ENCODE measurements at regions not wholly inside any gene's neighbourhood (a gene's known extent, or its start where the extent isn't known, plus 50 kb on each side); places are given as distances from the start of the nearest gene placed in this dataset.

DNA sequence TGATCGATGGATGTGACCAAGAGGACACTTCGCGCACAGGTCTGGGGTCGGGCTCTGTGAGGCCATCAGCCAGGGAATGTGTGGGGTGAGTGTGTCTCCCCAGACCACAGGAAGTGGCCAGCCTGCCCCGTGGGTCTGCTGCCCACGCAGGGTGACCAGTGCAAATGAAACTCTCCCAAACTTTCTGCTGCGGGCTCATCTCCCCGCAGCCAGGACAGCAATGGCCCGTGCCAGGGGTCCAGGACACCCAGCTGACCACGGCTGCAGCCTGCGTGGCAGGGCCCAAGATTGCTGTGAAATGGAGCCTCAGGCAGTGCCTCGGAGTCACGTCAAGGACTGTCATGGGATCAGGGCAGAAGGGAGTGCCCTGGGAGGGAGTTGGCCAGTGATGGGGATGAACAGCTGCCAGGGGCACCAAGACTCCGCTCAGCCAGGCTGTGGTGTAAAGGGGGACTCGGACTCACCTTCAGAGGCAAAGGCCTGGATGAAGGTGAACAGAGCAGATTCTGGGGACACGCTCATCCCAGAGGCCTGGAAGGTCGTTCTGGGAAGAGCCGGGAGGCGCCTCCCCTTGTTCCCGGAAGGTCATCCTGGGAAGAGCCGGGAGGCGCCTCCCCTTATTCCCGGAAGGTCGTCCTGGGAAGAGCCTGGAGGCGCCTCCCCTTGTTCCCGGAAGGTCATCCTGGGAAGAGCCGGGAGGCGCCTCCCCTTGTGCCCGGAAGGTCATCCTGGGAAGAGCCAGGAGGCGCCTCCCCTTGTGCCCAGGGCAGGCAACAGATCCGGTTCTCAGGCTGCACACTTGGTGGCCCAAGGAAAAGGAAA is 252.6 kb downstream of the BRD1 start:
- Mint-ChIP-seq H3K4me3 (no peak overlapping the region), H3K36me3 (no peaks in the 10 kb centered on the region), H3K27ac (no peak overlapping the region), H3K27me3 (ENCODE audit: low read depth in 2 of 2) (no peaks in the 10 kb centered on the region), H3K4me1 (peaks cover 12 to 29% of the 10 kb centered on the region in 2 donors), H3K9me3 (no peaks in the 10 kb centered on the region)
- no peaks in the 10 kb centered on the region for H3K36me3 ChIP-seq (ENCODE audit: control insufficient read depth, insufficient read depth, low read length)
- H3K9me3 ChIP-seq (ENCODE audit: control insufficient read depth, insufficient read depth, low read length) = peaks cover under 1% of the 10 kb centered on the region
- no peaks in the 10 kb centered on the region for H3K4me1 ChIP-seq (ENCODE audit: control insufficient read depth, insufficient read depth, low read length)
- 84% methylated on average over 31 of the region's 31 CpGs for whole genome bisulfite sequencing (ENCODE audit: insufficient coverage)
- intact Hi-C loops (cut with micrococcal nuclease) = no loop called here
- ATAC-seq (no peak), DNase-seq (no peak)
- no peaks in the 10 kb centered on the region for H3K27me3 ChIP-seq (ENCODE audit: control insufficient read depth, insufficient read depth, low read length)
- TF ChIP-seq, protein P1, sequence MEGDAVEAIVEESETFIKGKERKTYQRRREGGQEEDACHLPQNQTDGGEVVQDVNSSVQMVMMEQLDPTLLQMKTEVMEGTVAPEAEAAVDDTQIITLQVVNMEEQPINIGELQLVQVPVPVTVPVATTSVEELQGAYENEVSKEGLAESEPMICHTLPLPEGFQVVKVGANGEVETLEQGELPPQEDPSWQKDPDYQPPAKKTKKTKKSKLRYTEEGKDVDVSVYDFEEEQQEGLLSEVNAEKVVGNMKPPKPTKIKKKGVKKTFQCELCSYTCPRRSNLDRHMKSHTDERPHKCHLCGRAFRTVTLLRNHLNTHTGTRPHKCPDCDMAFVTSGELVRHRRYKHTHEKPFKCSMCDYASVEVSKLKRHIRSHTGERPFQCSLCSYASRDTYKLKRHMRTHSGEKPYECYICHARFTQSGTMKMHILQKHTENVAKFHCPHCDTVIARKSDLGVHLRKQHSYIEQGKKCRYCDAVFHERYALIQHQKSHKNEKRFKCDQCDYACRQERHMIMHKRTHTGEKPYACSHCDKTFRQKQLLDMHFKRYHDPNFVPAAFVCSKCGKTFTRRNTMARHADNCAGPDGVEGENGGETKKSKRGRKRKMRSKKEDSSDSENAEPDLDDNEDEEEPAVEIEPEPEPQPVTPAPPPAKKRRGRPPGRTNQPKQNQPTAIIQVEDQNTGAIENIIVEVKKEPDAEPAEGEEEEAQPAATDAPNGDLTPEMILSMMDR (IDR thresholded peaks at IDR 0.05) = no peak
- no peak overlapping the region for H3K27ac ChIP-seq (ENCODE audit: low read length)
- H3K4me3 ChIP-seq (ENCODE audit: low read length) = no peak overlapping the region

DNA sequence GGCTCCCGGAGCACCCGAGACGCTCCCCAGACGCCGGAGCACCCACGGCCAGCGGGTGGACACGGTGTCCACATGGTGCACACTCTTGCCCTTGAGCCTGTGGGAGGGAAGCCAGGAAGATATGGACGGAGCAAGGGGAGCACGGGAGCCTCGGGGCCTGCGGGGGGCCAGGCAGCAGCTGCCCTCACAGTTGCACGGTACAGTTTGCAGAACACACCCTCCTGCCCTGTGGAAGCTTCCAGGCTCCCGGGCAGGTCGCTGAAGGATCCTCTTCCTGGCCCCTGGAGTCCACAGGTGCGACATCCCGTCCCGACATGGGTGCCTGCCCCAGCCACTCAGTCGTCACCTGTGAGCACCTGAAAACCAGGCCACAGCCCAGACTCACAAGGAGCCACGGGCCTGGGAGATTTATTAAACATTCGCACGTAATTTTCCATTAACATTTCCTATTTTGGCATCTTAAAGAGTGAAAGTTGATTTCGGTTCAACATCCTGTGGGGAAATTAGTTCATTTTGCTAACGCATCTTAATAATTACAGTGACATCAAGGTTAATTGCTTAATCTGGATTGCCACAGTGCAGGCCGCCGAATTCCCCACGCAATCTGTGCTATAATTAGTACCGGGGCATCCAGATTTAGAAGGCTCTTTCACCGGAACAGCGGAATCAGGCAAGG is 253.3 kb downstream of the BRD1 start:
- no peak for DNase-seq
- no peaks in the 10 kb centered on the region for H3K36me3 Mint-ChIP-seq
- no peak for ATAC-seq
- H3K4me1 Mint-ChIP-seq = peaks cover 12 to 30% of the 10 kb centered on the region in 2 donors
- H3K4me3 Mint-ChIP-seq = no peak overlapping the region
- Histone ChIP-seq H3K9me3 (ENCODE audit: control insufficient read depth, insufficient read depth, low read length) (no peaks in the 10 kb centered on the region), H3K27me3 (ENCODE audit: control insufficient read depth, insufficient read depth, low read length) (no peaks in the 10 kb centered on the region), H3K36me3 (ENCODE audit: control insufficient read depth, insufficient read depth, low read length) (no peaks in the 10 kb centered on the region), H3K27ac (ENCODE audit: low read length) (no peak overlapping the region), H3K4me3 (ENCODE audit: low read length) (no peak overlapping the region), H3K4me1 (ENCODE audit: control insufficient read depth, insufficient read depth, low read length) (no peaks in the 10 kb centered on the region)
- no peak overlapping the region for H3K27ac Mint-ChIP-seq
- H3K9me3 Mint-ChIP-seq = no peaks in the 10 kb centered on the region
- intact Hi-C loops (cut with micrococcal nuclease) = no loop called here
- WGBS (ENCODE audit: insufficient coverage) = 94% methylated on average over 27 of the region's 30 CpGs
- H3K27me3 Mint-ChIP-seq (ENCODE audit: low read depth in 2 of 2) = no peaks in the 10 kb centered on the region
- TF ChIP-seq, protein P1 (IDR thresholded peaks at IDR 0.05) = no peak

DNA sequence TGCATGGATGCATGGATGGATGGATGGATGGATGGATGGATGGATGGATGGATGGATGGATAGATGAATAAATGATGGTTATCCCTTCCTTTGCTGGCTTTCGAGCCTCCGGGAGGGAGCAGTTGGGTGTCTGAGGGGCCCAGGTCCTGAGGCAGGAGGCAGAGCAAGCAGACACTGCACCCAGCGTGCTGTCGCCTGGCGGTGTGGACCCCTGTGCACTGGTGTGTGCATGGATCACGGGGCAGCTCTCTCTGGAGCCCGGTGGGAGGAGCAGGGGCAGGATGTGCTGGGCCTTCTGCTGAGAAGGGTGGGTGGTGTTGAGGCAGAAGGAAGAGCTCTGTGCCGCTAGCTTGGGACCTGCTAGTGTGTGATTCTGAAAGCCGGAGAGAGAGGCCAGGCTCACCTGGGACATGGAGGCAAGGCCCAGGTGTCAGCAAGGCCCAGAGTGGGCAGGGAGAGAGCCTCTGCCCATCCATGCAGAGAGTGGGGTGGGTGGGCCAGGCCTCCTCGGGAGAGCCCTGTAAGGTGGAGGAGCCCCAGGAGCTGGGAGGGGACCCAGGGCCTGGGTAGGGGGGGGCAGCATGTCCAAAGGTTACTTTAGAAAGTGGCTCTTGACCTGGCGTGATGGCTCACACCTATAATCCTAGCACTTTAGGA is 254.4 kb downstream of the BRD1 start:
- no peak for DNase-seq
- H3K9me3 Mint-ChIP-seq = no peaks in the 10 kb centered on the region

More for the DNA sequence above, 254.4 kb downstream of the BRD1 start:
- no peak for ATAC-seq
- no peaks in the 10 kb centered on the region for H3K36me3 ChIP-seq (ENCODE audit: control insufficient read depth, insufficient read depth, low read length)
- Mint-ChIP-seq H3K27ac (no peak overlapping the region), H3K27me3 (ENCODE audit: low read depth in 2 of 2) (no peaks in the 10 kb centered on the region), H3K36me3 (no peaks in the 10 kb centered on the region), H3K4me1 (peaks cover 7 to 35% of the 10 kb centered on the region in 2 donors), H3K4me3 (no peak overlapping the region)
- H3K4me1 ChIP-seq (ENCODE audit: control insufficient read depth, insufficient read depth, low read length) = no peaks in the 10 kb centered on the region
- H3K27ac ChIP-seq (ENCODE audit: low read length) = no peak overlapping the region
- no peaks in the 10 kb centered on the region for H3K27me3 ChIP-seq (ENCODE audit: control insufficient read depth, insufficient read depth, low read length)
- no peaks in the 10 kb centered on the region for H3K9me3 ChIP-seq (ENCODE audit: control insufficient read depth, insufficient read depth, low read length)
- WGBS (ENCODE audit: insufficient coverage) = 96% methylated on average over 11 of the region's 11 CpGs
- H3K4me3 ChIP-seq (ENCODE audit: low read length) = no peak overlapping the region
- intact Hi-C loops (cut with micrococcal nuclease) = no loop called here
- TF ChIP-seq, protein P1 (IDR thresholded peaks at IDR 0.05) = no peak
